ENCODE measurements at regions not wholly inside any gene's neighbourhood (a gene's known extent, or its start where the extent isn't known, plus 50 kb on each side); places are given as distances from the start of the nearest gene placed in this dataset.

DNA sequence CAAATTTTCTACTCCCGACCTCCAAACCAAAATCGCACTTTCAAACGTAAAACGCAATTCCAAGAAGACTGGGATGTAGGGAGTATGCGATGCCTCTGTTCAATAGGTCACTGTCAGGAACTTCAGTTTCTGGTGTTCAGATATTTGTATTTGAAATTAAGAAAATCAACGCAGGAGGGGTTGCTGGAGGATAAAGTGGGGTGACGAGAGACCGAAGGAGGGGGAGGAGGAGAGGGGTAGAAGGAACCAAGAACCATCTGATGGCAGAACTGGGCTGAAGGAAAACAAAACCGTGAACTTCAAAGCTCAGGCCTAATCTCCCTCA is 293.8 kb upstream of the NFE2L3 start:
- Histone ChIP-seq H3K27me3 (peaks cover 0 to 99% of the 10 kb centered on the region in 2 donors), H3K9me3 (peaks cover 3 to 13% of the 10 kb centered on the region in 2 donors), H3K36me3 (no peaks in the 10 kb centered on the region), H3K27ac (no peak overlapping the region), H3K4me3 (no peak overlapping the region), H3K4me1 (no peaks in the 10 kb centered on the region)
- TF ChIP-seq, protein P1, sequence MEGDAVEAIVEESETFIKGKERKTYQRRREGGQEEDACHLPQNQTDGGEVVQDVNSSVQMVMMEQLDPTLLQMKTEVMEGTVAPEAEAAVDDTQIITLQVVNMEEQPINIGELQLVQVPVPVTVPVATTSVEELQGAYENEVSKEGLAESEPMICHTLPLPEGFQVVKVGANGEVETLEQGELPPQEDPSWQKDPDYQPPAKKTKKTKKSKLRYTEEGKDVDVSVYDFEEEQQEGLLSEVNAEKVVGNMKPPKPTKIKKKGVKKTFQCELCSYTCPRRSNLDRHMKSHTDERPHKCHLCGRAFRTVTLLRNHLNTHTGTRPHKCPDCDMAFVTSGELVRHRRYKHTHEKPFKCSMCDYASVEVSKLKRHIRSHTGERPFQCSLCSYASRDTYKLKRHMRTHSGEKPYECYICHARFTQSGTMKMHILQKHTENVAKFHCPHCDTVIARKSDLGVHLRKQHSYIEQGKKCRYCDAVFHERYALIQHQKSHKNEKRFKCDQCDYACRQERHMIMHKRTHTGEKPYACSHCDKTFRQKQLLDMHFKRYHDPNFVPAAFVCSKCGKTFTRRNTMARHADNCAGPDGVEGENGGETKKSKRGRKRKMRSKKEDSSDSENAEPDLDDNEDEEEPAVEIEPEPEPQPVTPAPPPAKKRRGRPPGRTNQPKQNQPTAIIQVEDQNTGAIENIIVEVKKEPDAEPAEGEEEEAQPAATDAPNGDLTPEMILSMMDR (IDR thresholded peaks at IDR 0.05): no peak
- DNase-seq (ENCODE audit: low spot score in 2 of 2): no peak
- intact Hi-C loops (cut with DNase I; ENCODE audit: low total_unique reads): loop anchor here (10.0 kb wide), 2 partner anchors 463 to 1317 kb away; partner anchors contain the start of gene HOXA10

DNA sequence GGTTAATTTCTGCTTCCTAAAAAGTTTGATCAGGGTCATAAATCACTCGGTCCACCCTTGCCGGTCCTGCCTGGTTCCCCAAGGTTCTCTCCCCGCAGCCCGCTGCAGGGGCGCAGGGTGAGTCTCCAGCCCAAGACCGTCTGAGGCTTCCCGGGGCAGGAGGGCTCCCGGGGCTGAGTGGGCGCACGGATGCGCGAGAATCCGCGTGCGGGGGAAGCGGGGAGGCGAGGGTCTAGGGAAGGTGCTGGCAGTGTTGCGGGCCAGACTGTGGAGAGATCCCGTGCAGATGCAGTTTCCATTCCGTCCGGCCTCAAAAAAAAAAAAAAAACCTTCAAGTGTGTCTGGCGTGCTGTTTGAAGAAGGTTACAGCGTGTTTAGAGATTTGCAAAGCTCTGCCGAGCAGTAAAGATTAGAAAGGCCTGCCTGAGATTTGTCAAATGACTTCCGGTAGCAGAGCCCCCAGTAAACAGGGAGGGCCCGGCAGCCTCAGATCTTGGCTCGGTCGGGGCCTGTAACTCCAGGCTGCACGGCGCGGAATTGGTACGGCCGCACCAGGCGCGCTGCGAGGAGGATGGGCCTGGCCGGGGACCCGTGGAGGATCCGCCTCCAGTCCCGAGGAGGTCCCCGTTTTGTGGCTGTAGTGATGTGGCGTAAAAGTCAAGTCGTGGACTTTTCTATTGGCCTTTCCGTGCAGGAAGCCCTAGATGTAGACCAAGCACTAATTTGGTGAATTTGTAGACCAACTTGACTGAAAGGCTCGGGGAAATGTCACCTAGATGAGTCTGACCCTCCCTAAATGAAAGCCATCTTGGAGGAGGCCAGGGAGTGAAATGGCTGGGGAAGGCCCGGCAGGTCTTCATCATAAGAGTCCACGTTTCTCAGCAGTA is 293.2 kb upstream of the NFE2L3 start:
- Histone ChIP-seq H3K9me3 (peaks cover 3 to 14% of the 10 kb centered on the region in 2 donors), H3K27me3 (peaks cover 0 to 100% of the 10 kb centered on the region in 2 donors), H3K4me1 (no peaks in the 10 kb centered on the region), H3K27ac (no peak overlapping the region), H3K4me3 (no peak overlapping the region), H3K36me3 (no peaks in the 10 kb centered on the region)
- DNase-seq (ENCODE audit: low spot score in 2 of 2): no peak
- no peak for TF ChIP-seq POLR2AphosphoS5 (IDR thresholded peaks at IDR 0.05)
- no peak for TF ChIP-seq POLR2A (IDR thresholded peaks at IDR 0.05)
- TF ChIP-seq, protein P1 (IDR thresholded peaks at IDR 0.05): no peak
- intact Hi-C loops (cut with DNase I; ENCODE audit: low total_unique reads): loop anchor here (10.0 kb wide), 2 partner anchors 464 to 1316 kb away; partner anchors contain the start of gene HOXA10

DNA sequence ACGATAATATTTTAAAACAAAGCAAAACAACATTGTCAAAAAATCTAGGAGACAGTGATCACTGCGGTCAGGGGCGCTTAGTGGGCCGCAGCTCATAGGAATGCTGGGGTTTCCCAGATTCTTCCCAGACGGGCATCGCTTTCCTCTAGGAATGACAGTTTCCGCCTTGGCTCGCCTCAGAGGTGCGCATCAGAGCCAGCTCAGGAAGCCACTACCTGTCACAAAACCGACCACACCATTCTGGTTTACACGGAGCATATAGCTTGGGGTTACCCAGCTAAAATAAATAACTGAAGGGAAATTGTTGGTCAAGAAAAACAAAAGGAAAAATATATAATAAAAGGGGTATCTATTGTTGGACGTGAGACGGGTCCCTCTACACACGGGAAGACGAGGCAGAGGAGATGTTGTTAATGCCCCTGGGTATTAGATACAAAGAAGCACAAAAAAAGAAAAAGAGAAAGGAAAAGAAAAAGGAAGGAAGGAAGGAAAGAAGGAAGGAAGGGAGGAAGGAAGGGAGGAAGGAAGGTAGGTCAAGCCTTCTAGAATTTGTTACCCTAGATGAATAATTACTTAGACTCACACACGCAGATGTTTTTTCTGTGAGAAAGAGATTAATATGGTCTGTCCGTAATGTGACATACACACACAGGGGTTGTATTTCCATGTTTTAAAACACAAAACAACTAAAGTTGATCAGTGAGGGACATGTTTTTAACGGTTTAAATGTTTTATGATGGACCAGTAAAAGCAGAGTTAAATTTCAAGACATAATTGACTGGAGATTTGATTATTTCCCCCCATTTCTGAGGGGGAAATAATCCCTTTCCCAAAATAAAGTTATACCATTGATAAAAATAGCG is 292.4 kb upstream of the NFE2L3 start:
- peaks cover 3 to 14% of the 10 kb centered on the region in 2 donors for H3K9me3 ChIP-seq
- no peaks in the 10 kb centered on the region for H3K36me3 ChIP-seq
- no peak overlapping the region for H3K27ac ChIP-seq
- no peak overlapping the region for H3K4me3 ChIP-seq
- no peaks in the 10 kb centered on the region for H3K4me1 ChIP-seq
- no peak for TF ChIP-seq POLR2A (IDR thresholded peaks at IDR 0.05)
- no peak for TF ChIP-seq POLR2AphosphoS5 (IDR thresholded peaks at IDR 0.05)
- TF ChIP-seq, protein P1 (IDR thresholded peaks at IDR 0.05): no peak
- no peak for DNase-seq (ENCODE audit: low spot score in 2 of 2)
- peaks cover 0 to 100% of the 10 kb centered on the region in 2 donors for H3K27me3 ChIP-seq
- intact Hi-C loops (cut with DNase I; ENCODE audit: low total_unique reads): loop anchor here (10.0 kb wide), 2 partner anchors 465 to 1315 kb away; partner anchors contain the start of gene HOXA10

DNA sequence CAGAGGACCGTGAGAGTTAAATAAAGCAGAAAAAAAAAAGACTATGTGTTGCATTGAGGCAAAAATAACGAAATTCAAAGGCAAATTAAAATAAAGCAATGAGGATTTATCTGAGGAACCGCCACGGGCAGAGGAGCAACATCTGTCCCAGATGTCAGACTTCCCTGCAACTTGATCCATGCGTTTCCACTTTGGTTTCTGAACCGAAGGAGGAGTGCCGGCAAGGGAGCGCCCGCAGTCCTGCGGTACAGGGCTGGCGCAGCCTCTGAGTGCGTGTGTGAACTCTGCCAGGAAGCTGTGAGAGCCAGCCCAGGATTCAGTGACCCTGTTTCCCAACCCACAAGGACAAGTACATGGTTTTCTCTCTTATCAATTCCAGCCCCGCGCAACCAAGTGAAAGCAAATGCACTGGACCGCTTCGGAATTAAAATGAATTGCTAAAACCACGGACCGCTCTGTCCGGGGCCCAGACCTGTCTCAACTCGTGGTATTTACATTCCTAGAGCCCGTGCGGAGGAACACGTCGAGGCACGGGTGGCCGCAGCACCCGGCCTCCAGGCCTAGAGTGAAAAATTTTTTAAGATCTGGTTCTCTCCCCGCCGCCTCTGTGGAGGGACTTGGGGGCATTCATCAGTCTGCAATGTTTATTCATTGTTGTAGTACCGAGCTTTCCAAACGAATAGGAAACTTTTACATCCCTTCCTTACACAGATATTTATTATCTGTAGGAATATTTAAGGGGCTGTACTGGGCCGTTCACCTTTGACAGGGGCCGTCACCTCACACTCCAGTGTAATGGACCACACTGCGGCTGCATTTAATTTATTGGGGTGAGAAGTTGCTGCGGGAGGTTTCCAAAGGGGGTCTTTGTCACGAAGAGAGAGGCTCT is 291.5 kb upstream of the NFE2L3 start:
- H3K27me3 ChIP-seq: peaks cover 0 to 100% of the 10 kb centered on the region in 2 donors

More for the DNA sequence above, 291.5 kb upstream of the NFE2L3 start:
- peaks cover 3 to 14% of the 10 kb centered on the region in 2 donors for H3K9me3 ChIP-seq
- no peaks in the 10 kb centered on the region for H3K36me3 ChIP-seq
- H3K4me1 ChIP-seq: no peaks in the 10 kb centered on the region
- no peak for TF ChIP-seq POLR2AphosphoS5 (IDR thresholded peaks at IDR 0.05)
- no peak for TF ChIP-seq POLR2A (IDR thresholded peaks at IDR 0.05)
- TF ChIP-seq, protein P1 (IDR thresholded peaks at IDR 0.05): no peak
- DNase-seq (ENCODE audit: low spot score in 2 of 2): no peak
- H3K4me3 ChIP-seq: no peak overlapping the region
- H3K27ac ChIP-seq: no peak overlapping the region
- intact Hi-C loops (cut with DNase I; ENCODE audit: low total_unique reads): no loop called here

Data from breast epithelium (tissue), 4 donors.